A673 (cell line): ENCODE measurements at regions not wholly inside any gene's neighbourhood (a gene's known extent, or its start where the extent isn't known, plus 50 kb on each side); places are given as distances from the start of the nearest gene placed in this dataset.

Source experiments
- BruUV-seq: library from RNA; stranded (reverse); fragments of 400-500 nt; replicated peaks from 2 replicates; lab custom pipeline; 2021; lab: Mats Ljungman, UMichigan
- CTCF ChIA-PET: fragments of 300-600 bp; sonication (Branson Sonifier 250); formaldehyde crosslinking; loops from one replicate; lab custom pipeline; 2022; ENCODE audit warnings: antibody characterized with exemption; lab: Charles Lee
- POLR2A ChIA-PET: fragments of 300-600 bp; sonication (Branson Sonifier 250); formaldehyde crosslinking; loops from one replicate; lab custom pipeline; 2022; ENCODE audit warnings: antibody characterized with exemption; ENCODE audit not compliant: low non-redundant PET; lab: Charles Lee
- DNase-seq: peaks from one replicate; pipeline ENCODE4 v3.0.0-alpha.2; 2015; ENCODE audit warnings: low spot score
- H3K27ac ChIP-seq: fragments of 200-600 bp; sonication (generic); 2 replicates; pipeline ENCODE4 v1.5.1; 2016; ENCODE audit warnings: mixed run types, low read depth, mild to moderate bottlenecking, mixed read lengths, antibody characterized with exemption, low read length; ENCODE audit not compliant: poor library complexity, severe bottlenecking
- H3K27me3 ChIP-seq: fragments of 200-600 bp; sonication (generic); replicated peaks from 2 replicates; pipeline ENCODE4 v1.6.1; 2017; ENCODE audit warnings: mixed run types, low read depth, mild to moderate bottlenecking, mixed read lengths, antibody characterized with exemption, low read length; ENCODE audit not compliant: insufficient read depth, poor library complexity
- H3K36me3 ChIP-seq: fragments of 200-600 bp; sonication (generic); 2 replicates; pipeline ENCODE4 v1.6.1; 2016; ENCODE audit warnings: mixed run types, mild to moderate bottlenecking, mixed read lengths, antibody characterized with exemption, low read length; ENCODE audit not compliant: insufficient read depth, poor library complexity, severe bottlenecking
- H3K4me1 ChIP-seq: fragments of 200-600 bp; sonication (generic); 2 replicates; pipeline ENCODE4 v1.6.1; 2017; ENCODE audit warnings: mixed run types, mild to moderate bottlenecking, mixed read lengths, antibody characterized with exemption, low read length; ENCODE audit not compliant: insufficient read depth, poor library complexity, severe bottlenecking
- H3K4me3 ChIP-seq: fragments of 200-600 bp; sonication (generic); 2 replicates; pipeline ENCODE4 v1.5.1; 2016; ENCODE audit warnings: low read depth, mixed run types, mild to moderate bottlenecking, mixed read lengths, low read length; ENCODE audit not compliant: poor library complexity, severe bottlenecking
- H3K9me3 ChIP-seq: fragments of 200-600 bp; sonication (generic); 2 replicates; pipeline ENCODE4 v1.6.1; 2016; ENCODE audit warnings: mixed run types, low read depth, mild to moderate bottlenecking, mixed read lengths, antibody characterized with exemption, low read length; ENCODE audit not compliant: poor library complexity, severe bottlenecking
- CTCF ChIP-seq: fragments of 300-800, 200-600 bp; sonication (generic); conservative IDR thresholded peaks from 2 replicates; pipeline ENCODE4 v1.5.1; 2017; ENCODE audit warnings: low read depth, mild to moderate bottlenecking, antibody characterized with exemption, low read length, moderate library complexity, mixed read lengths
- EZH2 ChIP-seq: fragments of 200-600 bp; sonication (generic); IDR thresholded peaks from 2 replicates; pipeline ENCODE4 v1.6.1; 2017; ENCODE audit warnings: borderline replicate concordance, low read depth, mild to moderate bottlenecking, mixed read lengths, antibody characterized with exemption, low read length; ENCODE audit not compliant: poor library complexity, severe bottlenecking
- intact Hi-C: fragments of 100-400 bp; cut with micrococcal nuclease; formaldehyde crosslinking; loops from one replicate; pipeline ENCODE4 v1.10.0; 2022; ENCODE audit not compliant: unreplicated experiment

GRCh38 chr12:58378028-58378427, 436.7 kb downstream of the ATP23 start:
- no peak overlapping the region for H3K4me3 ChIP-seq
- BruUV-seq: no TSS peak
- no peaks in the 10 kb centered on the region for H3K4me1 ChIP-seq
- DNase-seq: no peak
- TF ChIP-seq EZH2 (no peak), CTCF (no peak)
- no peaks in the 10 kb centered on the region for H3K36me3 ChIP-seq
- H3K27ac ChIP-seq: no peak overlapping the region
- no peaks in the 10 kb centered on the region for H3K9me3 ChIP-seq
- H3K27me3 ChIP-seq: no peaks in the 10 kb centered on the region
- POLR2A ChIA-PET: no interaction called here
- intact Hi-C loops: no loop called here
- CTCF ChIA-PET: no interaction called here

GRCh38 chr12:58381546-58381945, 440.2 kb downstream of the ATP23 start:
- no peaks in the 10 kb centered on the region for H3K36me3 ChIP-seq
- no peaks in the 10 kb centered on the region for H3K9me3 ChIP-seq
- TF ChIP-seq EZH2 (no peak), CTCF (no peak)
- ChIA-PET CTCF (no interaction called here), POLR2A (no interaction called here)
- no peak overlapping the region for H3K4me3 ChIP-seq
- no TSS peak for BruUV-seq
- no peak overlapping the region for H3K27ac ChIP-seq
- no peak for DNase-seq
- H3K4me1 ChIP-seq: no peaks in the 10 kb centered on the region
- H3K27me3 ChIP-seq: no peaks in the 10 kb centered on the region
- intact Hi-C loops: no loop called here

- H3K36me3 ChIP-seq: no peaks in the 10 kb centered on the region
- H3K4me1 ChIP-seq: no peaks in the 10 kb centered on the region
- H3K9me3 ChIP-seq: no peaks in the 10 kb centered on the region
- no peaks in the 10 kb centered on the region for H3K27me3 ChIP-seq
- POLR2A ChIA-PET: no interaction called here
- TF ChIP-seq EZH2: no peak
- no peak for TF ChIP-seq CTCF
- H3K4me3 ChIP-seq: no peak overlapping the region
- intact Hi-C loops: no loop called here
- no peak overlapping the region for H3K27ac ChIP-seq
- CTCF ChIA-PET: interaction anchor here (0.5 kb wide), 1 partner anchor 136 kb away, joined by 3 read pairs; no protein-coding TSS in a partner anchor
- no TSS peak for BruUV-seq
- DNase-seq: no peak
These were observed 442.8 kb downstream of the ATP23 start for GRCh38 chr12:58384196-58384595.
